Smooth muscle cell (in vitro differentiated cells): ENCODE measurements at regions not wholly inside any gene's neighbourhood (a gene's known extent, or its start where the extent isn't known, plus 50 kb on each side); places are given as distances from the start of the nearest gene placed in this dataset.

Source experiments
- DNase-seq: peaks from one replicate; lab custom pipeline; 2025; ENCODE audit not compliant: unreplicated experiment; lab: John Stamatoyannopoulos, UW
- H2AFZ ChIP-seq: fragments of 200-600 bp; sonication (generic); 2 replicates; pipeline ENCODE4 v1.6.0; 2016; ENCODE audit warnings: antibody characterized with exemption, low read depth, mild to moderate bottlenecking
- H3F3A ChIP-seq: fragments of 200-600 bp; sonication (generic); 2 replicates; pipeline ENCODE4 v1.6.0; 2017; ENCODE audit warnings: antibody characterized with exemption, low read depth
- H3K27ac ChIP-seq: fragments of 200-600 bp; sonication (generic); 2 replicates; pipeline ENCODE4 v1.5.1; 2016; ENCODE audit warnings: low read depth, mild to moderate bottlenecking
- H3K27me3 ChIP-seq: fragments of 200-600 bp; sonication (generic); 2 replicates; pipeline ENCODE4 v1.6.1; 2016; ENCODE audit warnings: low read depth, mild to moderate bottlenecking
- H3K36me3 ChIP-seq: fragments of 200-600 bp; sonication (generic); 2 replicates; pipeline ENCODE4 v1.5.1; 2016; ENCODE audit warnings: low read depth
- H3K4me1 ChIP-seq: fragments of 200-600 bp; sonication (generic); 2 replicates; pipeline ENCODE4 v1.5.1; 2016; ENCODE audit warnings: low read depth
- H3K4me2 ChIP-seq: fragments of 200-600 bp; sonication (generic); 2 replicates; pipeline ENCODE4 v1.6.0; 2016; ENCODE audit warnings: mild to moderate bottlenecking
- H3K4me3 ChIP-seq: fragments of 200-600 bp; sonication (generic); 2 replicates; pipeline ENCODE4 v1.5.1; 2016; ENCODE audit warnings: mild to moderate bottlenecking
- H3K79me2 ChIP-seq: fragments of 200-600 bp; sonication (generic); 2 replicates; pipeline ENCODE4 v1.6.0; 2016; ENCODE audit warnings: low read depth, mild to moderate bottlenecking
- H3K9ac ChIP-seq: fragments of 200-600 bp; sonication (generic); 2 replicates; pipeline ENCODE4 v1.6.0; 2016; ENCODE audit warnings: low read depth
- H3K9me3 ChIP-seq: fragments of 200-600 bp; sonication (generic); replicated peaks from 2 replicates; pipeline ENCODE4 v1.5.1; 2016; ENCODE audit warnings: low read depth
- H4K20me1 ChIP-seq: fragments of 200-600 bp; sonication (generic); 2 replicates; pipeline ENCODE4 v1.6.0; 2016; ENCODE audit warnings: low read depth
- WGBS: methylation state at CpG from one replicate; pipeline ENCODE4 v1.1.7; 2016; ENCODE audit warnings: low lambda C conversion rate; 5-methylcytosine and 5-hydroxymethylcytosine counted together
- TF ChIP-seq, protein P1 (sequence below): fragments of 200-600 bp; sonication (generic); IDR thresholded peaks from 2 replicates; pipeline ENCODE4 v1.5.1; 2017; ENCODE audit warnings: borderline replicate concordance, mild to moderate bottlenecking, antibody characterized with exemption; ENCODE audit not compliant: insufficient read depth, poor library complexity, severe bottlenecking

DNA sequence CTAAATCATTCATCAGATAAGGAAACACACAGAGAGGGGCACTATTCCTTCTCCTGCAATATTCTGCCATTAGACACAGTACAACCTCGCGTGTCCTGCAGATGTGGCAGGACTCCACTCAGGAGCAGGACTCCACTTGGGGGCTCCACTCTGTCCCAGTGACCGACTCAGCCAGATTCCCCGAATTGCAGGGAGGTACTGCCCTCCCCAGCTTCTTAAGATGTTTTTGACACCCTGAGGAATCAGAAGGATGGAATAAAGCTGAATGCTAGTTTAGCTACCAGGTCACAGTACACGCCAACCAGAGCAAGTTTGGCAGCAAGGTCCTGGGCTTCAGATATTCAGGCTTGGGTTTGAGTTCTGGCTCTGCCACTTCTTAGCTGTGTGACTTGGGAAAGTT lies 99.3 kb upstream of the USP47 start:
- no peaks in the 10 kb centered on the region for H3K36me3 ChIP-seq
- DNase-seq: no peak
- H4K20me1 ChIP-seq: no peaks in the 10 kb centered on the region
- H3K79me2 ChIP-seq: no peaks in the 10 kb centered on the region
- no peak overlapping the region for H3K4me3 ChIP-seq
- TF ChIP-seq, protein P1, sequence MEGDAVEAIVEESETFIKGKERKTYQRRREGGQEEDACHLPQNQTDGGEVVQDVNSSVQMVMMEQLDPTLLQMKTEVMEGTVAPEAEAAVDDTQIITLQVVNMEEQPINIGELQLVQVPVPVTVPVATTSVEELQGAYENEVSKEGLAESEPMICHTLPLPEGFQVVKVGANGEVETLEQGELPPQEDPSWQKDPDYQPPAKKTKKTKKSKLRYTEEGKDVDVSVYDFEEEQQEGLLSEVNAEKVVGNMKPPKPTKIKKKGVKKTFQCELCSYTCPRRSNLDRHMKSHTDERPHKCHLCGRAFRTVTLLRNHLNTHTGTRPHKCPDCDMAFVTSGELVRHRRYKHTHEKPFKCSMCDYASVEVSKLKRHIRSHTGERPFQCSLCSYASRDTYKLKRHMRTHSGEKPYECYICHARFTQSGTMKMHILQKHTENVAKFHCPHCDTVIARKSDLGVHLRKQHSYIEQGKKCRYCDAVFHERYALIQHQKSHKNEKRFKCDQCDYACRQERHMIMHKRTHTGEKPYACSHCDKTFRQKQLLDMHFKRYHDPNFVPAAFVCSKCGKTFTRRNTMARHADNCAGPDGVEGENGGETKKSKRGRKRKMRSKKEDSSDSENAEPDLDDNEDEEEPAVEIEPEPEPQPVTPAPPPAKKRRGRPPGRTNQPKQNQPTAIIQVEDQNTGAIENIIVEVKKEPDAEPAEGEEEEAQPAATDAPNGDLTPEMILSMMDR: no peak
- WGBS: 91% methylated on average over 5 of the region's 5 CpGs
- H3K9ac ChIP-seq: no peak overlapping the region
- no peaks in the 10 kb centered on the region for H3K4me1 ChIP-seq
- no peak overlapping the region for H2AFZ ChIP-seq
- no peaks in the 10 kb centered on the region for H3F3A ChIP-seq
- H3K9me3 ChIP-seq: no peaks in the 10 kb centered on the region
- H3K27ac ChIP-seq: no peak overlapping the region
- H3K4me2 ChIP-seq: no peak overlapping the region
- no peaks in the 10 kb centered on the region for H3K27me3 ChIP-seq

DNA sequence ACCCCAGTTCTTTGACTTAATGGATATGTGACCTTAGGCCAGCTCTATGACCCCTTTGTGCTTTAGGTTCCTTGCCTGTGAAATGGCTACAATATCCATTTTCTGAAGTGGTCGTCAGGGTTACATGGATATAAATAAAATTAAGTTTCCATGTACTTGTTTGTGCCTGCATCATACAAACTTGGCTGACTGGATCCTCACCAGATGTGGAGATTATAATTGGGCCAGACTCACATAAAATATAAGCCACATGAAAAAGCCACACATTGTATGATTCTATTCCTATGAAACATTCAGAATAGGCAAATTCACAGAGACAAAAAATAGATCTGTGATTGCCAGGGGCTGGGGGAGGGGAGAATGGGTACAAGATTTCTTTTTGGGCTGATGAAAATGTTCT lies 100.9 kb upstream of the USP47 start:
- Histone ChIP-seq H3K79me2 (no peaks in the 10 kb centered on the region), H3K27ac (no peak overlapping the region), H2AFZ (no peak overlapping the region), H3K4me2 (no peak overlapping the region), H3K4me3 (no peak overlapping the region), H3F3A (no peaks in the 10 kb centered on the region), H3K9me3 (no peaks in the 10 kb centered on the region), H3K4me1 (peaks cover under 1% of the 10 kb centered on the region), H3K36me3 (no peaks in the 10 kb centered on the region), H4K20me1 (no peaks in the 10 kb centered on the region), H3K27me3 (no peaks in the 10 kb centered on the region), H3K9ac (no peak overlapping the region)
- TF ChIP-seq, protein P1: no peak
- no peak for DNase-seq
- 88% methylated on average over 1 of the region's 1 CpG for WGBS

DNA sequence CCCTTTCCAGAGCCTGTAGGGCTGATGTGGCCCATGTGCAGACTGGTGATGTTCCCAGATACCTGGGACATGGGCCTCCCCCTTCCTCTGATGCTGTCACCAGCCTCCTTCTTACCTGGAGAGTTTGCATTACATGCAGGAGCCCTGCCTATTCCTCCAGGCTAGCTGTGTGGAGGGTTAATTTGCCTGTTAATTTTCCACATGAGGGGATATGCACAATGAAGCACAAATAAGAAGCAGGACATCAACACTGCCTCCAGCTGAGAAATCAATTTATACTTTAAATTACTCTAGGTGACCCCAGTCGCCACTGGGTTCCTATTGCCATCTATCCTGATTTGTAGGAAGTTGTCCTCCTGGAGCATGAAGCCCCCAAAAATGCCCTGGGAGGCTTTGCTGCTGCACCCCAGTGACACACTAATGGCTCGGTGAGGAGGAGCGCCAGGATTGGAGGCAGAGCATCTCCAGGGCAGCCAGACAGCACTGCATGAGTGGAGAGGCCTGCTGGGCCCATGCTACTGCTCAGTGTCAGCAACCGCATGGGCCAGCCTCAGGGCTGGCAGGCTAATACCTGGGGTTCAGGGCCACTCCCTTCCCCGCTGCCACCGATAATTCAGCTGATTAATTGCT lies 101.6 kb upstream of the USP47 start:
- 82% methylated on average over 6 of the region's 6 CpGs for WGBS

More for the DNA sequence above, 101.6 kb upstream of the USP47 start:
- H3K79me2 ChIP-seq: no peaks in the 10 kb centered on the region
- no peak overlapping the region for H3K4me3 ChIP-seq
- H3K36me3 ChIP-seq: no peaks in the 10 kb centered on the region
- no peak overlapping the region for H3K27ac ChIP-seq
- no peak overlapping the region for H3K9ac ChIP-seq
- H4K20me1 ChIP-seq: no peaks in the 10 kb centered on the region
- H3K27me3 ChIP-seq: no peaks in the 10 kb centered on the region
- no peak overlapping the region for H3K4me2 ChIP-seq
- no peaks in the 10 kb centered on the region for H3F3A ChIP-seq
- DNase-seq: no peak
- peaks cover 6% of the 10 kb centered on the region for H3K4me1 ChIP-seq
- TF ChIP-seq, protein P1: no peak
- no peaks in the 10 kb centered on the region for H3K9me3 ChIP-seq
- H2AFZ ChIP-seq: no peak overlapping the region
